Stomach (tissue), 4 donors: ENCODE measurements at regions not wholly inside any gene's neighbourhood (a gene's known extent, or its start where the extent isn't known, plus 50 kb on each side); places are given as distances from the start of the nearest gene placed in this dataset.

Experiments
- CTCF ChIP-seq, 7 experiments: fragments of 450-650 bp in 4 of 7; fragments of 200-600 bp in 3 of 7; sonication (generic) in 3 of 7; IDR thresholded peaks; one replicate each; pipeline ENCODE4 v1.5.1; 2016 to 2019; ENCODE audit warnings: antibody characterized with exemption in 7 of 7, control low read depth in 2 of 7, mild to moderate bottlenecking in 1 of 7
- POLR2A ChIP-seq, 4 donors: fragments of 450-650 bp; IDR thresholded peaks; one replicate each; pipeline ENCODE4 v1.6.1; 2016; ENCODE audit warnings: antibody characterized with exemption in 4 of 4, control low read depth in 2 of 4, mild to moderate bottlenecking in 1 of 4, moderate library complexity in 1 of 4

GRCh38 chr1:170800812-170801211, 134.5 kb upstream of the MROH9 start:
- TF ChIP-seq POLR2A (IDR thresholded peaks at IDR 0.05) (no peak), CTCF (IDR thresholded peaks at IDR 0.05) (no peak)
